Islet precursor cell (in vitro differentiated cells): ENCODE measurements at regions not wholly inside any gene's neighbourhood (a gene's known extent, or its start where the extent isn't known, plus 50 kb on each side); places are given as distances from the start of the nearest gene placed in this dataset.
A peak's percentile ranks its signal among the peaks of the same experiment; 100 is the strongest.
"Not testable (repeated sequence)": the region's sequence is repeated elsewhere in the genome, so short reads cannot be mapped to it uniquely, and the experiment has no call there.

ENCODE experiments used
- DNase-seq: peaks from one replicate; pipeline ENCODE4 v3.0.0-alpha.2; 2018

GRCh38 chr10:36488579-36488978, 636.8 kb upstream of the ANKRD30A start:
- DNase-seq = no peak

GRCh38 chr10:36479073-36479472, 646.3 kb upstream of the ANKRD30A start:
- no peak for DNase-seq

- no peak for DNase-seq
These were observed 649.0 kb upstream of the ANKRD30A start for GRCh38 chr10:36476399-36476798.

- DNase-seq = no peak
These were observed 649.7 kb upstream of the ANKRD30A start for GRCh38 chr10:36475746-36476145.

GRCh38 chr10:36474456-36474855, 650.9 kb upstream of the ANKRD30A start:
- DNase-seq = no peak

- DNase-seq = no peak
These were observed 652.3 kb upstream of the ANKRD30A start for GRCh38 chr10:36473122-36473521.

- DNase-seq = no peak
These were observed 655.8 kb upstream of the ANKRD30A start for GRCh38 chr10:36469585-36469984.

GRCh38 chr10:36468620-36469019, 656.8 kb upstream of the ANKRD30A start:
- no peak for DNase-seq

GRCh38 chr10:36465604-36466379, 659.6 kb upstream of the ANKRD30A start:
- no peak for DNase-seq

- no peak for DNase-seq
These were observed 661.1 kb upstream of the ANKRD30A start for GRCh38 chr10:36464291-36464690.

GRCh38 chr10:36463390-36463789, 662.0 kb upstream of the ANKRD30A start:
- no peak for DNase-seq

- no peak for DNase-seq
These were observed 663.2 kb upstream of the ANKRD30A start for GRCh38 chr10:36462194-36462593.

GRCh38 chr10:36458437-36458836, 667.0 kb upstream of the ANKRD30A start:
- DNase-seq = not testable (repeated sequence)

GRCh38 chr10:36457751-36458150, 667.6 kb upstream of the ANKRD30A start:
- DNase-seq = no peak

GRCh38 chr10:36455526-36456133, 669.8 kb upstream of the ANKRD30A start:
- no peak for DNase-seq

GRCh38 chr10:36452851-36453250, 672.5 kb upstream of the ANKRD30A start:
- DNase-seq = no peak

- no peak for DNase-seq
These were observed 673.9 kb upstream of the ANKRD30A start for GRCh38 chr10:36451391-36451970.

- peak; percentile 82 for DNase-seq
These were observed 675.0 kb upstream of the ANKRD30A start for GRCh38 chr10:36450380-36450779.

GRCh38 chr10:36448760-36449691, 676.4 kb upstream of the ANKRD30A start:
- no peak for DNase-seq

GRCh38 chr10:36446881-36447280, 678.5 kb upstream of the ANKRD30A start:
- DNase-seq = no peak

GRCh38 chr10:36443233-36443632, 682.2 kb upstream of the ANKRD30A start:
- DNase-seq = no peak

- DNase-seq = peak; percentile 93
These were observed 683.8 kb upstream of the ANKRD30A start for GRCh38 chr10:36441557-36441956.

GRCh38 chr10:36440539-36440938, 684.9 kb upstream of the ANKRD30A start:
- no peak for DNase-seq
